Activated CD8-positive, alpha-beta T cell treated with anti-CD3 and anti-CD28 coated beads for 36 hours (primary cell): ENCODE measurements at regions not wholly inside any gene's neighbourhood (a gene's known extent, or its start where the extent isn't known, plus 50 kb on each side); places are given as distances from the start of the nearest gene placed in this dataset.

Source experiments
- ATAC-seq: fragments of 200-7000 bp; cut with Tn5 transposase; one replicate; pipeline ENCODE4 v1.10.0; 2021; ENCODE audit warnings: mild to moderate bottlenecking, moderate library complexity
- CTCF ChIA-PET: fragments of 350-600 bp; sonication (Branson Sonifier 250); formaldehyde crosslinking; loops from one replicate; lab custom pipeline; 2021; ENCODE audit warnings: antibody characterized with exemption; lab: Charles Lee
- POLR2A ChIA-PET: fragments of 350-600 bp; sonication (Branson Sonifier 250); formaldehyde crosslinking; loops from one replicate; lab custom pipeline; 2021; ENCODE audit warnings: antibody characterized with exemption; lab: Charles Lee
- DNase-seq: peaks from one replicate; pipeline ENCODE4 v3.0.0-alpha.2; 2020
- H3K27ac Mint-ChIP-seq: one replicate; pipeline ENCODE4 v1.8.0; 2021; ENCODE audit warnings: mild to moderate bottlenecking, mixed read lengths
- H3K27me3 Mint-ChIP-seq: one replicate; pipeline ENCODE4 v1.8.0; 2021; ENCODE audit warnings: mixed read lengths
- H3K36me3 Mint-ChIP-seq: one replicate; pipeline ENCODE4 v1.8.0; 2021; ENCODE audit warnings: low read depth, mixed read lengths
- H3K4me1 Mint-ChIP-seq: one replicate; pipeline ENCODE4 v1.8.0; 2021; ENCODE audit warnings: low read depth, mixed read lengths
- H3K4me3 Mint-ChIP-seq: one replicate; pipeline ENCODE4 v1.8.0; 2021; ENCODE audit warnings: mild to moderate bottlenecking, moderate library complexity, mixed read lengths
- H3K9me3 Mint-ChIP-seq: one replicate; pipeline ENCODE4 v1.8.0; 2021; ENCODE audit warnings: mixed read lengths
- CTCF ChIP-seq: fragments of 200-600 bp; IDR thresholded peaks from one replicate; pipeline ENCODE4 v1.8.0; 2022; ENCODE audit warnings: antibody characterized with exemption, mild to moderate bottlenecking
- intact Hi-C: fragments of 100-400 bp; cut with micrococcal nuclease; formaldehyde crosslinking; loops from one replicate; pipeline ENCODE4 v1.10.0; 2022

- Mint-ChIP-seq H3K4me1 (no peaks in the 10 kb centered on the region), H3K27ac (no peak overlapping the region), H3K36me3 (no peaks in the 10 kb centered on the region), H3K4me3 (no peak overlapping the region), H3K9me3 (peaks cover 7% of the 10 kb centered on the region), H3K27me3 (peaks cover 8% of the 10 kb centered on the region)
- TF ChIP-seq CTCF: no peak
- intact Hi-C loops: no loop called here
- ATAC-seq: no peak
- CTCF ChIA-PET: no interaction called here
- DNase-seq: no peak
- POLR2A ChIA-PET: no interaction called here
These were observed 74.7 kb upstream of the ZBTB40 start for GRCh38 chr1:22376976-22377375.

DNA sequence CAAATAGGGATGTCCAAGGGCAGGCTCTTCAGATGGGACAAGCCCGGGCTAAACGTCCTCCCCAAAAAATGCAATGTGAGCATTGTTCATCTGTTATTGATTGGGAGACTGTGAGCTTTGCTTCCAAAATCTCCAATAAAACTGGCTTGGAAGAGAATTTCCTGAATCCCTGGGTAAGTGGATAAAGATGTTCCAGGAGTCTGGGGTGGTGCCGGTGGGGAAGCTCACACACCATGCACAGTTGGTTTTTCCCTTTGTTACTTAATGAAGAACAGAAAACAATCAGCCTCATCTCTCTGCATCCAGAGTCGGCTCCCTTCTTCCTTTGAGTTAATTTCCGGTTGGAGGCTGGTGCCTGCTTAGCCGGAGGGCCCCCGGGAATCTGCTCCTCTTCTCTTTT is 72.1 kb upstream of the ZBTB40 start:
- intact Hi-C loops: no loop called here
- Mint-ChIP-seq H3K4me3 (no peak overlapping the region), H3K27me3 (peaks cover 18% of the 10 kb centered on the region), H3K36me3 (no peaks in the 10 kb centered on the region), H3K9me3 (no peaks in the 10 kb centered on the region), H3K27ac (no peak overlapping the region), H3K4me1 (no peaks in the 10 kb centered on the region)
- TF ChIP-seq CTCF: no peak
- ChIA-PET POLR2A (no interaction called here), CTCF (no interaction called here)
- ATAC-seq (no peak), DNase-seq (no peak)

- ChIA-PET POLR2A (no interaction called here), CTCF (no interaction called here)
- intact Hi-C loops: no loop called here
- H3K4me3 Mint-ChIP-seq: no peak overlapping the region
- DNase-seq (no peak), ATAC-seq (no peak)
- TF ChIP-seq CTCF: no peak
- no peaks in the 10 kb centered on the region for H3K36me3 Mint-ChIP-seq
- no peaks in the 10 kb centered on the region for H3K9me3 Mint-ChIP-seq
- no peak overlapping the region for H3K27ac Mint-ChIP-seq
- peaks cover 20% of the 10 kb centered on the region for H3K27me3 Mint-ChIP-seq
- no peaks in the 10 kb centered on the region for H3K4me1 Mint-ChIP-seq
These were observed 71.4 kb upstream of the ZBTB40 start for GRCh38 chr1:22380024-22380785.

GRCh38 chr1:22383526-22384294 is 67.9 kb upstream of the ZBTB40 start:
- Mint-ChIP-seq H3K4me1 (no peaks in the 10 kb centered on the region), H3K27ac (no peak overlapping the region), H3K27me3 (peaks cover 36% of the 10 kb centered on the region), H3K4me3 (no peak overlapping the region), H3K9me3 (no peaks in the 10 kb centered on the region), H3K36me3 (no peaks in the 10 kb centered on the region)
- TF ChIP-seq CTCF: no peak
- intact Hi-C loops: no loop called here
- no peak for DNase-seq
- ChIA-PET POLR2A (interaction anchor here (0.6 kb wide), 1 partner anchor 15 kb away, joined by 3 read pairs; no protein-coding TSS in a partner anchor), CTCF (no interaction called here)
- ATAC-seq: no peak

DNA sequence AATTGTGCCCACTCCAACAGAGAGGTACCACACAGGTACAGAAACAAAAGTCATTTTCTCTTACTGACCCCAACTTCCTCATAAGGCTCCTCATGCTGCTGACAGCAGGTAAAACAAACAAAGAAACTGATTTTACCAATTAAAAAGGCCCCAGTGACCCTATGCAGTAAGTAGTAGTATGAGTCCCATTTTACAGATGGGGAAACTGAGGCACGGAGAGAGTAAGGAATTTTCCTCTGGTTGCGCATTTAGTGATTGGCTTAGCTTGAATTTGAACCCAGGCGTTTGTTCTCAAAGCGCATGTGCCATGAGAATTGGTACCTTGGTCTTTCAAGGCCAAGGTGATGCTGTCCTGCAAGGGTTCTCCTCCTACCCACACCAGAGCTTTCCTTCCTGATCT is 66.1 kb upstream of the ZBTB40 start:
- Mint-ChIP-seq H3K4me3 (no peak overlapping the region), H3K9me3 (no peaks in the 10 kb centered on the region), H3K27ac (no peak overlapping the region), H3K27me3 (peaks cover 41% of the 10 kb centered on the region), H3K36me3 (no peaks in the 10 kb centered on the region), H3K4me1 (no peaks in the 10 kb centered on the region)
- no peak for TF ChIP-seq CTCF
- ChIA-PET CTCF (interaction anchor here (1.4 kb wide), 1 partner anchor 13 kb away, joined by 3 read pairs; no protein-coding TSS in a partner anchor), POLR2A (no interaction called here)
- DNase-seq: no peak
- intact Hi-C loops: no loop called here
- no peak for ATAC-seq
